H9 (cell line): ENCODE measurements at regions not wholly inside any gene's neighbourhood (a gene's known extent, or its start where the extent isn't known, plus 50 kb on each side); places are given as distances from the start of the nearest gene placed in this dataset.
A peak's percentile ranks its signal among the peaks of the same experiment; 100 is the strongest.

Experiments used
- DNase-seq: peaks from one replicate; pipeline ENCODE4 v3.0.0-alpha.2; 2017
- H2AFZ ChIP-seq: one replicate; pipeline ENCODE4 v1.6.1; 2013; ENCODE audit warnings: mild to moderate bottlenecking, low read length, control low read depth, moderate library complexity
- H2AK5ac ChIP-seq: 2 replicates; pipeline ENCODE4 v1.6.1; 2013; ENCODE audit warnings: low read length, control low read depth, mixed read lengths; ENCODE audit not compliant: insufficient read length
- H2BK120ac ChIP-seq: one replicate; pipeline ENCODE4 v1.6.1; 2013; ENCODE audit warnings: low read depth, mild to moderate bottlenecking, low read length, control low read depth, inconsistent platforms; ENCODE audit not compliant: poor library complexity, severe bottlenecking
- H2BK12ac ChIP-seq: 2 replicates; pipeline ENCODE4 v1.6.1; 2013; ENCODE audit warnings: low read length, control low read depth, mixed read lengths, low read depth; ENCODE audit not compliant: insufficient read length
- H2BK15ac ChIP-seq: 2 replicates; pipeline ENCODE4 v1.6.1; 2013; ENCODE audit warnings: low read depth, low read length, control low read depth
- H2BK20ac ChIP-seq: one replicate; pipeline ENCODE4 v1.6.1; 2013; ENCODE audit warnings: low read depth, mild to moderate bottlenecking, low read length, control low read depth, inconsistent platforms; ENCODE audit not compliant: poor library complexity, severe bottlenecking
- H2BK5ac ChIP-seq: 2 replicates; pipeline ENCODE4 v1.6.1; 2013; ENCODE audit warnings: low read length, control low read depth, mixed read lengths; ENCODE audit not compliant: insufficient read length
- H3K14ac ChIP-seq: 2 replicates; pipeline ENCODE4 v1.6.1; 2013; ENCODE audit warnings: low read length, control low read depth; ENCODE audit not compliant: insufficient read depth
- H3K18ac ChIP-seq: 2 replicates; pipeline ENCODE4 v1.6.1; 2013; ENCODE audit warnings: low read depth, mild to moderate bottlenecking, mixed read lengths, low read length, control low read depth; ENCODE audit not compliant: insufficient read length
- H3K23ac ChIP-seq: 2 replicates; pipeline ENCODE4 v1.6.1; 2013; ENCODE audit warnings: low read length, control low read depth, mixed read lengths, low read depth; ENCODE audit not compliant: insufficient read length
- H3K23me2 ChIP-seq: 2 replicates; pipeline ENCODE4 v1.6.1; 2013; ENCODE audit warnings: low read depth, mild to moderate bottlenecking, mixed read lengths, low read length, control low read depth; ENCODE audit not compliant: insufficient read length, poor library complexity, severe bottlenecking
- H3K27ac ChIP-seq: 2 replicates; pipeline ENCODE4 v1.5.1; 2013; ENCODE audit warnings: low read length, control low read depth, mixed read lengths, low read depth; ENCODE audit not compliant: insufficient read length
- H3K27me3 ChIP-seq: 2 replicates; pipeline ENCODE4 v1.6.1; 2013; ENCODE audit warnings: low read length, control low read depth, inconsistent platforms; ENCODE audit not compliant: insufficient read depth
- H3K4ac ChIP-seq: 2 replicates; pipeline ENCODE4 v1.6.1; 2013; ENCODE audit warnings: low read depth, mild to moderate bottlenecking, control low read depth, inconsistent platforms, low read length, moderate library complexity
- H3K4me1 ChIP-seq: 2 replicates; pipeline ENCODE4 v1.6.1; 2013; ENCODE audit warnings: low read length, control low read depth, inconsistent platforms; ENCODE audit not compliant: insufficient read depth
- H3K4me2 ChIP-seq: 2 replicates; pipeline ENCODE4 v1.6.1; 2013; ENCODE audit warnings: low read length, control low read depth, mixed read lengths; ENCODE audit not compliant: insufficient read length, insufficient read depth
- H3K56ac ChIP-seq: 2 replicates; pipeline ENCODE4 v1.6.1; 2013; ENCODE audit warnings: low read depth, mild to moderate bottlenecking, mixed read lengths, low read length, control low read depth; ENCODE audit not compliant: insufficient read length
- H3K79me1 ChIP-seq: 2 replicates; pipeline ENCODE4 v1.6.1; 2013; ENCODE audit warnings: low read depth, mild to moderate bottlenecking, moderate library complexity, low read length, control low read depth, inconsistent platforms; ENCODE audit not compliant: insufficient read depth, poor library complexity, severe bottlenecking
- H3K79me2 ChIP-seq: 2 replicates; pipeline ENCODE4 v1.6.1; 2013; ENCODE audit warnings: low read length, control low read depth, inconsistent platforms; ENCODE audit not compliant: insufficient read depth
- H3K9ac ChIP-seq: 2 replicates; pipeline ENCODE4 v1.6.1; 2013; ENCODE audit warnings: low read length, control low read depth, mixed read lengths; ENCODE audit not compliant: insufficient read length; ENCODE audit errors: extremely low read depth
- H3K9me3 ChIP-seq: one replicate; pipeline ENCODE4 v1.6.1; 2013; ENCODE audit warnings: low read depth, low read length, inconsistent platforms; ENCODE audit not compliant: control insufficient read depth
- H3T11ph ChIP-seq: one replicate; pipeline ENCODE4 v1.6.1; 2013; ENCODE audit warnings: mild to moderate bottlenecking, low read length, control low read depth, inconsistent platforms
- H4K20me1 ChIP-seq: one replicate; pipeline ENCODE4 v1.6.1; 2013; ENCODE audit not compliant: control insufficient read depth, insufficient read length, insufficient read depth
- H4K5ac ChIP-seq: 2 replicates; pipeline ENCODE4 v1.6.1; 2013; ENCODE audit warnings: low read depth, mild to moderate bottlenecking, mixed read lengths, low read length, control low read depth; ENCODE audit not compliant: insufficient read length
- H4K8ac ChIP-seq: replicated peaks from 2 replicates; pipeline ENCODE4 v1.6.1; 2013; ENCODE audit warnings: low read length, control low read depth, mixed read lengths, low read depth; ENCODE audit not compliant: insufficient read length
- H4K91ac ChIP-seq: 2 replicates; pipeline ENCODE4 v1.6.1; 2013; ENCODE audit warnings: low read depth, mild to moderate bottlenecking, moderate library complexity, mixed read lengths, low read length, control low read depth; ENCODE audit not compliant: insufficient read length
- H3K27ac Mint-ChIP-seq, 3 experiments: 2 replicates in 2 of 3; 3 replicates in 1 of 3; pipeline ENCODE4 v1.8.0; 2020 to 2021; ENCODE audit warnings: mixed read lengths in 3 of 3, mild to moderate bottlenecking in 1 of 3, moderate library complexity in 1 of 3
- H3K27me3 Mint-ChIP-seq: 2 replicates; pipeline ENCODE4 v1.8.0; 2021; ENCODE audit warnings: low read depth, mild to moderate bottlenecking, moderate library complexity, mixed read lengths
- H3K36me3 Mint-ChIP-seq, 3 experiments: 2 replicates in 2 of 3; 3 replicates in 1 of 3; pipeline ENCODE4 v1.8.0; 2020 to 2021; ENCODE audit warnings: low read depth in 3 of 3, mixed read lengths in 3 of 3; ENCODE audit not compliant: insufficient read depth in 1 of 3
- H3K4me1 Mint-ChIP-seq, 2 experiments: 2 replicates each; pipeline ENCODE4 v1.8.0; 2020; ENCODE audit warnings: mixed read lengths in 2 of 2
- H3K4me3 Mint-ChIP-seq, 2 experiments: 2 replicates in 1 of 2; 3 replicates in 1 of 2; pipeline ENCODE4 v1.8.0; 2020 to 2021; ENCODE audit warnings: mild to moderate bottlenecking in 2 of 2, mixed read lengths in 2 of 2, moderate library complexity in 1 of 2
- H3K9me3 Mint-ChIP-seq, 2 experiments: 2 replicates in 1 of 2; 3 replicates in 1 of 2; pipeline ENCODE4 v1.8.0; 2020; ENCODE audit warnings: mild to moderate bottlenecking in 2 of 2, mixed read lengths in 2 of 2, moderate library complexity in 1 of 2
- WGBS: extraction: QIAGEN DNeasy Blood & Tissue Kit; methylation state at CpG from one replicate; pipeline ENCODE4 v1.1.7; 2013; ENCODE audit warnings: missing lambda C conversion rate, low lambda C conversion rate, mixed read lengths; ENCODE audit not compliant: insufficient read length; ENCODE audit errors: extremely low coverage; 5-methylcytosine and 5-hydroxymethylcytosine counted together
- TF ChIP-seq, protein P1 (sequence below): fragments of 200-600 bp; sonication (generic); conservative IDR thresholded peaks from 3 replicates; pipeline ENCODE4 v1.8.0; 2021; ENCODE audit warnings: antibody characterized with exemption, mild to moderate bottlenecking

DNA sequence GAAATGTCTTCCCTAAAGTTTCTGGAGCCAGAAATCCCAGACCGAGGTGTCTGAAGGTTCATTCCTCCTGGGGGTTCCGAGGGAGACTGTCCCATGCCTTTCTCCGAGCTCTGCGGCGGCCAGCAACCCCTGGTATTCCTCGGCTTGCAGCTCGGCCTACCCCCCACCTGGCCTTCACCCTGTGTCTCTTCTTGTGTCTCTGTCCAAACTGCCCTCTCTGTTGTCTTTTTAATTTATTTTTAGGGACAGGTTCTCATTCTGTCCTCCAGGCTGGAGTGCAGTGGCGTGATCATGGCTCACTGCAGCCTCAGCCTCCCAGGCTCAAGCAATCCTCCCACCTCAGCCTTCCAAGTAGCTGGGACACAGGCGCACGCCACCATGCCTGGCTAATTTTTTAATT, 211.7 kb downstream of the SEC14L1 start:
- WGBS = no CpG with 5 or more reads among the region's 10 CpGs
- Histone ChIP-seq H3K79me1 (no peaks in the 10 kb centered on the region), H4K8ac (no peak overlapping the region), H2AK5ac (no peak overlapping the region), H3K23me2 (no peaks in the 10 kb centered on the region), H3K79me2 (no peaks in the 10 kb centered on the region), H4K91ac (no peak overlapping the region), H2AFZ (no peak overlapping the region), H4K20me1 (no peaks in the 10 kb centered on the region), H3K4ac (no peak overlapping the region), H3K4me1 (no peaks in the 10 kb centered on the region; the same call in 1 of the 2 replicates), H3K18ac (no peak overlapping the region), H4K5ac (no peak overlapping the region), H3K27me3 (no peaks in the 10 kb centered on the region), H3K23ac (no peak overlapping the region), H2BK12ac (no peak overlapping the region), H2BK5ac (no peak overlapping the region), H3K9ac (no peak overlapping the region), H2BK15ac (no peak overlapping the region), H3K9me3 (no peaks in the 10 kb centered on the region), H3T11ph (no peak overlapping the region), H3K14ac (no peak overlapping the region; the same call in 1 of the 2 replicates), H3K4me2 (no peak overlapping the region), H2BK20ac (no peak overlapping the region), H2BK120ac (no peak overlapping the region), H3K56ac (no peak overlapping the region), H3K27ac (no peak overlapping the region)
- H3K27me3 Mint-ChIP-seq = peaks cover 3% of the 10 kb centered on the region; the same call in 1 of the 2 replicates
- H3K4me1 Mint-ChIP-seq = peaks cover 19 to 27% of the 10 kb centered on the region in 2 experiments
- no peak overlapping the region for H3K4me3 Mint-ChIP-seq
- H3K36me3 Mint-ChIP-seq = peaks cover 7 to 10% (median 8%) of the 10 kb centered on the region in 3 experiments; a peak in 6 of 7 replicates
- DNase-seq = no peak
- TF ChIP-seq, protein P1, sequence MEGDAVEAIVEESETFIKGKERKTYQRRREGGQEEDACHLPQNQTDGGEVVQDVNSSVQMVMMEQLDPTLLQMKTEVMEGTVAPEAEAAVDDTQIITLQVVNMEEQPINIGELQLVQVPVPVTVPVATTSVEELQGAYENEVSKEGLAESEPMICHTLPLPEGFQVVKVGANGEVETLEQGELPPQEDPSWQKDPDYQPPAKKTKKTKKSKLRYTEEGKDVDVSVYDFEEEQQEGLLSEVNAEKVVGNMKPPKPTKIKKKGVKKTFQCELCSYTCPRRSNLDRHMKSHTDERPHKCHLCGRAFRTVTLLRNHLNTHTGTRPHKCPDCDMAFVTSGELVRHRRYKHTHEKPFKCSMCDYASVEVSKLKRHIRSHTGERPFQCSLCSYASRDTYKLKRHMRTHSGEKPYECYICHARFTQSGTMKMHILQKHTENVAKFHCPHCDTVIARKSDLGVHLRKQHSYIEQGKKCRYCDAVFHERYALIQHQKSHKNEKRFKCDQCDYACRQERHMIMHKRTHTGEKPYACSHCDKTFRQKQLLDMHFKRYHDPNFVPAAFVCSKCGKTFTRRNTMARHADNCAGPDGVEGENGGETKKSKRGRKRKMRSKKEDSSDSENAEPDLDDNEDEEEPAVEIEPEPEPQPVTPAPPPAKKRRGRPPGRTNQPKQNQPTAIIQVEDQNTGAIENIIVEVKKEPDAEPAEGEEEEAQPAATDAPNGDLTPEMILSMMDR = no peak
- peak overlapping the region in 1 of 3 experiments; percentile 70; a peak in 2 of 7 replicates for H3K27ac Mint-ChIP-seq
- peaks cover 9 to 15% of the 10 kb centered on the region in 2 experiments for H3K9me3 Mint-ChIP-seq
